ENCODE measurements at regions not wholly inside any gene's neighbourhood (a gene's known extent, or its start where the extent isn't known, plus 50 kb on each side); places are given as distances from the start of the nearest gene placed in this dataset.

DNA sequence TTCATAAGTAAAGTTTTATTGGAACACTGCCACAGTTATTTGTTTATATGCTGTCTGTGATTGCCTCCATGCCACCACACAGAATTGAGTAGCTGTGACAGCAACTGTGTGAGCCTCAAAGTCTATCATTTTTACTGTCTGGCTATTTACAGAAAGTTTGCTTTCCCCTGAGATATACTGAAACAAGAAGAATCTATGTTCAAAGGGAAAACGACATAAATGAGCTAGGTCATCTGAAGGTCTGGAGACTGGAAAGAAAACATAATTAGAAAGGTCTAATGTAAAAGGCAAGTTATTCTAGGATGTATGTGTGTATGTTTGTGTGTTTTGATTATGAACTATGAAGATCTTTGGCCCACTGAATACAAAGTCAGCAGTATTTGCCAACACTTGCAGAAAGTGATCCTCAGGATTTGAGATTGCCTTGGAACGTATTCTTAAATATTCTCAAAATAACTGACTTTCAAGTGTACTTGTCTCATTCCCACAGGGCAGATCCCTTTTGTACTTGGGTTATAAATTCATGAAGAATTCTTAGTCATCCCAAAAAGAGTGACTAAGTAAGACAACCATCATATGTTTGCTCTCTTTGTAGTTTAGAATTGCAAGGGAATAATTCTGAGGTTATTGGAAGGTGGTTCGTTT, 677.7 kb downstream of the DOK5 start:
- ChIA-PET CTCF (ENCODE audit: partially characterized antibody) (no interaction called here), POLR2A (ENCODE audit: partially characterized antibody) (no interaction called here)
- no peak overlapping the region for H3K27ac Mint-ChIP-seq
- H3K36me3 Mint-ChIP-seq = no peaks in the 10 kb centered on the region
- Histone ChIP-seq H3K4me1 (ENCODE audit: insufficient read depth, low read length) (no peaks in the 10 kb centered on the region), H3K4me3 (ENCODE audit: low read length in 2 of 2) (no peak overlapping the region), H3K9me3 (ENCODE audit: control insufficient read depth in 1 of 2, low read length in 2 of 2) (no peaks in the 10 kb centered on the region), H3K27ac (ENCODE audit: low read depth, low read length) (no peak overlapping the region), H3K36me3 (ENCODE audit: insufficient read depth, low read length) (no peaks in the 10 kb centered on the region), H3K27me3 (ENCODE audit: insufficient read depth, low read length) (no peaks in the 10 kb centered on the region)
- peaks cover under 1 to 10% (median 5%) of the 10 kb centered on the region in 8 donors for H3K9me3 Mint-ChIP-seq
- no peaks in the 10 kb centered on the region for H3K4me1 Mint-ChIP-seq
- intact Hi-C loops (cut with micrococcal nuclease) = no loop called here
- H3K4me3 Mint-ChIP-seq = no peak overlapping the region
- no peak for DNase-seq
- H3K27me3 Mint-ChIP-seq = no peaks in the 10 kb centered on the region

DNA sequence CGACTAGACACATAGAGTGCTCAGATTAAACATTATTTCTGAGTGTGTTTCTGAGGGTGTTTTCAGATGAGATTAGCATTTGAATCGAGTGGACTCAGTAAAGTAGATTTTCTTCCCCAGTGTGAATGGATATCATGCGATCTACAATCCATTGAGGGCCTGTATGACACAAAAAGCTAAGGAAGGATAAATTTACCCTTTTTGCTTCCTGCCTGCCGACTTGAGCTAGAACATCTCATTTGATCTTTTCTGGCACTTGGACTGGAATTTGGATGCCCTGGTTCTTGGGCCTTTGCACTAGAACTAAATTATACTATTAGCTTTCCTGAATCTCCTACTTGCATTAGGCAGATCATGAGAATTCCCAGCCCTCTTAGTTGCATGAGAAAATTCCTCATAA, 675.8 kb downstream of the DOK5 start:
- Mint-ChIP-seq H3K27ac (no peak overlapping the region), H3K9me3 (peaks cover 0 to 10% (median 4%) of the 10 kb centered on the region in 8 donors), H3K4me1 (no peaks in the 10 kb centered on the region), H3K4me3 (no peak overlapping the region), H3K27me3 (no peaks in the 10 kb centered on the region), H3K36me3 (no peaks in the 10 kb centered on the region)
- no peaks in the 10 kb centered on the region for H3K9me3 ChIP-seq (ENCODE audit: control insufficient read depth in 1 of 2, low read length in 2 of 2)
- no peak for DNase-seq
- POLR2A ChIA-PET (ENCODE audit: partially characterized antibody) = no interaction called here
- H3K4me1 ChIP-seq (ENCODE audit: insufficient read depth, low read length) = no peaks in the 10 kb centered on the region
- intact Hi-C loops (cut with micrococcal nuclease) = no loop called here
- H3K27ac ChIP-seq (ENCODE audit: low read depth, low read length) = no peak overlapping the region
- H3K36me3 ChIP-seq (ENCODE audit: insufficient read depth, low read length) = no peaks in the 10 kb centered on the region
- CTCF ChIA-PET (ENCODE audit: partially characterized antibody) = no interaction called here
- H3K27me3 ChIP-seq (ENCODE audit: insufficient read depth, low read length) = no peaks in the 10 kb centered on the region
- H3K4me3 ChIP-seq (ENCODE audit: low read length in 2 of 2) = no peak overlapping the region

DNA sequence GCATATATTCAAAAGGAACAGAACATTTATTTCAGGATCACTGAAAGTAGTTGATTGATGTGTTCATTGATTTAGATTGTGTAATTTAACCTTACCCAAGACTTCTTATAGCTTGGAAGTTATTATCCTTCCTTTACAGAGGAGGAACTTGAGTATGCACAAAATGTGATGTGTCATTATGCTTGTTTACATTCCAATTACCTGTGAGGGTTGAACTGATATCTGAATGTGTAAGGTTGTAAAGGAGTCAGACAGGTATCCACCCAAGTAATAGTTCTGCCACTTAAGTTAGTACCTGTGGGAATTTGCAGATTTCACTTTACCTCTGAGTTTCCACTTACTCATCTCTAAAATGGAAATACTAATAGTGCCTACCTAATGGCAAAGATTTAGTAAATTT, 668.2 kb downstream of the DOK5 start:
- intact Hi-C loops (cut with micrococcal nuclease) = no loop called here
- Histone ChIP-seq H3K4me1 (ENCODE audit: insufficient read depth, low read length) (no peaks in the 10 kb centered on the region), H3K36me3 (ENCODE audit: insufficient read depth, low read length) (no peaks in the 10 kb centered on the region), H3K27me3 (ENCODE audit: insufficient read depth, low read length) (no peaks in the 10 kb centered on the region), H3K9me3 (ENCODE audit: control insufficient read depth in 1 of 2, low read length in 2 of 2) (no peaks in the 10 kb centered on the region), H3K4me3 (ENCODE audit: low read length in 2 of 2) (no peak overlapping the region), H3K27ac (ENCODE audit: low read depth, low read length) (no peak overlapping the region)
- H3K36me3 Mint-ChIP-seq = no peaks in the 10 kb centered on the region
- no peaks in the 10 kb centered on the region for H3K27me3 Mint-ChIP-seq
- ChIA-PET POLR2A (ENCODE audit: partially characterized antibody) (no interaction called here), CTCF (ENCODE audit: partially characterized antibody) (no interaction called here)
- H3K4me1 Mint-ChIP-seq = no peaks in the 10 kb centered on the region
- no peak for DNase-seq
- H3K9me3 Mint-ChIP-seq = peaks cover 0 to 14% (median 6%) of the 10 kb centered on the region in 8 donors
- H3K27ac Mint-ChIP-seq = no peak overlapping the region
- H3K4me3 Mint-ChIP-seq = no peak overlapping the region

DNA sequence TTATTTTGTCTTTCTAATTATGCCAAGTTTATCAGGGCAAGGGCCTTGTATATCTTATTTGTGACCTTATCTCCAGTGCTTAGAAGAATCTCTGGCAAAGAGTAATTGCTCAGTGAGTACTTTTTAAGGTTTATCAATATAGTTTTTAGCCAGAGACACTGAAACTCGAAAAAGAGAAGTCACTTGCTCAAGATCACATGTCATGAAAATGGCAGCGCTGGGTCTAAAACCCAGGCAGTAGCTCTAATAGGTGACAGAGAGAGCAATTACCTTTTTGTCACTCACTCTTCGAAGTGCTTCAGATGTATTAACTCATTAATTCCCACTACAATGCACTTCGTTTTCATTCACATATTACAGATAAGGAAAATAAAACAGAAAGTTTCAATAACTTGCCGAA, 667.5 kb downstream of the DOK5 start:
- H3K9me3 Mint-ChIP-seq = peaks cover 0 to 14% (median 5%) of the 10 kb centered on the region in 8 donors
- Histone ChIP-seq H3K36me3 (ENCODE audit: insufficient read depth, low read length) (no peaks in the 10 kb centered on the region), H3K9me3 (ENCODE audit: control insufficient read depth in 1 of 2, low read length in 2 of 2) (no peaks in the 10 kb centered on the region), H3K27ac (ENCODE audit: low read depth, low read length) (no peak overlapping the region), H3K4me3 (ENCODE audit: low read length in 2 of 2) (no peak overlapping the region), H3K27me3 (ENCODE audit: insufficient read depth, low read length) (no peaks in the 10 kb centered on the region), H3K4me1 (ENCODE audit: insufficient read depth, low read length) (no peaks in the 10 kb centered on the region)
- no peak overlapping the region for H3K4me3 Mint-ChIP-seq
- H3K27ac Mint-ChIP-seq = no peak overlapping the region
- ChIA-PET POLR2A (ENCODE audit: partially characterized antibody) (no interaction called here), CTCF (ENCODE audit: partially characterized antibody) (no interaction called here)
- no peaks in the 10 kb centered on the region for H3K4me1 Mint-ChIP-seq
- H3K36me3 Mint-ChIP-seq = no peaks in the 10 kb centered on the region
- H3K27me3 Mint-ChIP-seq = no peaks in the 10 kb centered on the region
- DNase-seq = no peak
- intact Hi-C loops (cut with micrococcal nuclease) = no loop called here

DNA sequence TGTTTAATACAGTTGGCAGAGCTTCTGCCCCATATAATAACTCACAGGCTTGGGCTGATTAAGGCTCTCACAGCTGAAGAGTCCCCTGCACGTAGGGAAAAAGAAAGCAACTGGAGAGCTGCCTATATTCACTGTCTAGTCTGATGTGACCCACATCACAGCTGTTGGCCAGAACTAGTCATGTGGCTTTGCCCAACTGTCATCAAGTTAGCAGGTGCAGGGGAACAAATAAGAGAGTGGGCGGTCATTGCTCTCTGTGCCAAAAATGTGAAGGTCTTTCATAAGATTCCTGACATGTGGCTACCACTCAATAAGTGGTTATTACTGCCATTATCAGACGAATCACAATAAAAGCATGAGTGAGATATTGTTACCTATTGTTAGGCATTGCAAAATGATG, 665.2 kb downstream of the DOK5 start:
- ChIA-PET POLR2A (ENCODE audit: partially characterized antibody) (no interaction called here), CTCF (ENCODE audit: partially characterized antibody) (no interaction called here)
- H3K27ac ChIP-seq (ENCODE audit: low read depth, low read length) = no peak overlapping the region
- no peak overlapping the region for H3K4me3 Mint-ChIP-seq
- no peaks in the 10 kb centered on the region for H3K4me1 Mint-ChIP-seq
- no peaks in the 10 kb centered on the region for H3K4me1 ChIP-seq (ENCODE audit: insufficient read depth, low read length)
- no peaks in the 10 kb centered on the region for H3K9me3 ChIP-seq (ENCODE audit: control insufficient read depth in 1 of 2, low read length in 2 of 2)
- H3K36me3 Mint-ChIP-seq = no peaks in the 10 kb centered on the region
- peaks cover 3 to 10% (median 5%) of the 10 kb centered on the region in 8 donors for H3K9me3 Mint-ChIP-seq
- H3K27ac Mint-ChIP-seq = no peak overlapping the region
- no peaks in the 10 kb centered on the region for H3K36me3 ChIP-seq (ENCODE audit: insufficient read depth, low read length)
- intact Hi-C loops (cut with micrococcal nuclease) = no loop called here
- no peaks in the 10 kb centered on the region for H3K27me3 Mint-ChIP-seq
- H3K4me3 ChIP-seq (ENCODE audit: low read length in 2 of 2) = no peak overlapping the region
- no peak for DNase-seq
- no peaks in the 10 kb centered on the region for H3K27me3 ChIP-seq (ENCODE audit: insufficient read depth, low read length)

DNA sequence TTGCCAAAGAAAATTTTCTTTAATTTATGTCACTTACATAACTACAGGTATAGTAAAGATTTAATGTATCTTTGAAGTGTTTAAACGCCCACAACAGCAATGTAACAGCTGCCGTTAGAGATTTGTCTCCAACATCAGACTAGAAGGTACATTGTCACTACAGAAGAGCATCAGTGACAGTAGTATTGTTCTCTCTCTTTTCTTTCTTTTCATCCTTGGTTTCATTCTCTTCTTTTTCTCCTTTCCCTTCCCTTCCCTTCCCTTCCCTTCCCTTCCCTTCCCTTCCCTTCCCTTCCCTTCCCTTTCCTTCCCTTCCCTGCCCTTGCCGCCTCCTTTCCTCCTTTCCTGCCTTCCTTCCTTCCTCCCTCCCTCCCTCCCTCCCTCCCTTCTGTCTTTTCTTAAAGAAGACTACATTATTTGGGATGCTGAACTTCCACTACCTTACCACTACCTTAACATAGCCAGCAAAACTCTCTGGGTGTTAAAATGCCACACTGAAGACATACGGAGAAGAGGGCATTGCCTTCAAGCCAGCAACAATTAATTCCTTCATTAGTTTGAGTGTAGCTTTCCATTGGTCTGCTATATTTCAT, 663.9 kb downstream of the DOK5 start:
- H3K4me1 ChIP-seq (ENCODE audit: insufficient read depth, low read length) = no peaks in the 10 kb centered on the region
- Mint-ChIP-seq H3K9me3 (peaks cover 0 to 6% (median 3%) of the 10 kb centered on the region in 8 donors), H3K27me3 (no peaks in the 10 kb centered on the region), H3K4me1 (no peaks in the 10 kb centered on the region), H3K27ac (no peak overlapping the region), H3K4me3 (no peak overlapping the region), H3K36me3 (no peaks in the 10 kb centered on the region)
- H3K4me3 ChIP-seq (ENCODE audit: low read length in 2 of 2) = no peak overlapping the region
- no peaks in the 10 kb centered on the region for H3K36me3 ChIP-seq (ENCODE audit: insufficient read depth, low read length)
- POLR2A ChIA-PET (ENCODE audit: partially characterized antibody) = no interaction called here
- no peaks in the 10 kb centered on the region for H3K9me3 ChIP-seq (ENCODE audit: control insufficient read depth in 1 of 2, low read length in 2 of 2)
- CTCF ChIA-PET (ENCODE audit: partially characterized antibody) = no interaction called here
- H3K27me3 ChIP-seq (ENCODE audit: insufficient read depth, low read length) = no peaks in the 10 kb centered on the region
- intact Hi-C loops (cut with micrococcal nuclease) = no loop called here
- DNase-seq = no peak
- no peak overlapping the region for H3K27ac ChIP-seq (ENCODE audit: low read depth, low read length)

DNA sequence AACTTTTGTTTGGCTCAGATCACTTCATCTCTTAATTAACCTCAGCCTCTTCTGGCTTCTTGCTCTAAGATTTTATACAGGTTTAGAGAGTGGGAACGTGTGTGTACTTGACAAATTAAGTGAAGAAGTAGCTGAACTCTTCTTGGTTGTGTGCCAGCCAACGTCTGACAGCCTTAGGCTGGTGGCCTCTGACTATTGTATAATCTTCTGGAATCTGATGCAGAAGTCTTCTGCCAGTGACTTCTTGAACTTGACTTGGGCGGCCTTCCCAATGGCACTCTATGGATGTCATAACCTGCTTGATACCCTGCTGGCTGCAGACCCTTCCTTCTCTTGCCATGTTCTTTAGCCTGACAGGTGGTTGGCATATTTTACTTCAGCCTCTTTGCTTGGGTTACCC, 660.5 kb downstream of the DOK5 start:
- no peaks in the 10 kb centered on the region for H3K4me1 Mint-ChIP-seq
- ChIA-PET POLR2A (ENCODE audit: partially characterized antibody) (no interaction called here), CTCF (ENCODE audit: partially characterized antibody) (no interaction called here)
- H3K9me3 ChIP-seq (ENCODE audit: control insufficient read depth in 1 of 2, low read length in 2 of 2) = no peaks in the 10 kb centered on the region
- no peaks in the 10 kb centered on the region for H3K36me3 ChIP-seq (ENCODE audit: insufficient read depth, low read length)
- intact Hi-C loops (cut with micrococcal nuclease) = no loop called here
- H3K27me3 Mint-ChIP-seq = no peaks in the 10 kb centered on the region
- H3K27ac ChIP-seq (ENCODE audit: low read depth, low read length) = no peak overlapping the region
- H3K27ac Mint-ChIP-seq = no peak overlapping the region
- H3K4me3 Mint-ChIP-seq = no peak overlapping the region
- H3K9me3 Mint-ChIP-seq = peaks cover 0 to 17% (median 4%) of the 10 kb centered on the region in 8 donors
- no peak for DNase-seq
- H3K4me1 ChIP-seq (ENCODE audit: insufficient read depth, low read length) = no peaks in the 10 kb centered on the region
- H3K4me3 ChIP-seq (ENCODE audit: low read length in 2 of 2) = no peak overlapping the region
- no peaks in the 10 kb centered on the region for H3K27me3 ChIP-seq (ENCODE audit: insufficient read depth, low read length)
- no peaks in the 10 kb centered on the region for H3K36me3 Mint-ChIP-seq

DNA sequence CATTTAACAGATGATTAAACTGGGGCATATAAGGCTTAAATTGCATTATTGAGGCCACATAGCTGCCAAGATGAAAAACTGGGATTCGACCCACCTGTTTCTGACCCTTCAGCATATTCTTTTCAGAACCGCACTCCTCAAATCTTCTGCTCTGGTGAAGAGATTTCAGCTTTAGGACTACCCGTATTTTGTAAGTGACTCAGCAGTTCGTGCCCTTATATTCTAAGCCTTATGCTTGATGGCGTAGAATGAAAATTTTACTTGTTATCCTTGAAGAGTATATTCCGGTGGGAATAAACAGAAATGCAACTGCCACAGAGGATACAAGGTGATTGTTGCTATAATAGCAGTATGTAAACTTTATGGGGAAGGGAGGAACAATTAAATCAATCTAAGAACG, 657.1 kb downstream of the DOK5 start:
- ChIA-PET CTCF (ENCODE audit: partially characterized antibody) (no interaction called here), POLR2A (ENCODE audit: partially characterized antibody) (no interaction called here)
- H3K9me3 ChIP-seq (ENCODE audit: control insufficient read depth in 1 of 2, low read length in 2 of 2) = no peaks in the 10 kb centered on the region
- no peaks in the 10 kb centered on the region for H3K27me3 Mint-ChIP-seq
- no peaks in the 10 kb centered on the region for H3K27me3 ChIP-seq (ENCODE audit: insufficient read depth, low read length)
- no peaks in the 10 kb centered on the region for H3K4me1 ChIP-seq (ENCODE audit: insufficient read depth, low read length)
- H3K36me3 Mint-ChIP-seq = no peaks in the 10 kb centered on the region
- no peak overlapping the region for H3K27ac ChIP-seq (ENCODE audit: low read depth, low read length)
- H3K4me3 ChIP-seq (ENCODE audit: low read length in 2 of 2) = no peak overlapping the region
- H3K27ac Mint-ChIP-seq = no peak overlapping the region
- no peak for DNase-seq
- no peak overlapping the region for H3K4me3 Mint-ChIP-seq
- H3K4me1 Mint-ChIP-seq = no peaks in the 10 kb centered on the region
- no peaks in the 10 kb centered on the region for H3K36me3 ChIP-seq (ENCODE audit: insufficient read depth, low read length)
- peaks cover 0 to 14% (median 3%) of the 10 kb centered on the region in 8 donors for H3K9me3 Mint-ChIP-seq
- intact Hi-C loops (cut with micrococcal nuclease) = no loop called here
